ENCODE measurements at regions not wholly inside any gene's neighbourhood (a gene's known extent, or its start where the extent isn't known, plus 50 kb on each side); places are given as distances from the start of the nearest gene placed in this dataset.

GRCh38 chr2:8120506-8120860, 561.4 kb upstream of the ID2 start:
- TF ChIP-seq RAD21 (IDR thresholded peaks at IDR 0.05) (no peak), SP1 (IDR thresholded peaks at IDR 0.05) (no peak)
